HepG2 (cell line): ENCODE measurements at regions not wholly inside any gene's neighbourhood (a gene's known extent, or its start where the extent isn't known, plus 50 kb on each side); places are given as distances from the start of the nearest gene placed in this dataset.

Experiments used
- ATAC-seq: fragments of 200-7000 bp; cut with Tn5 transposase; 3 replicates; pipeline ENCODE4 v1.9.1; 2020; ENCODE audit warnings: mild to moderate bottlenecking, moderate library complexity
- BruUV-seq: library from RNA; stranded (reverse); fragments of 400-500 nt; replicated peaks from 2 replicates; lab custom pipeline; 2021; lab: Mats Ljungman, UMichigan
- CTCF ChIA-PET: fragments of 300-600 bp; formaldehyde crosslinking; extraction: SDS; loops from one replicate; lab custom pipeline; 2021; ENCODE audit warnings: low total read pairs, inconsistent platforms, low intra/inter-chr PET ratio; lab: Yijun Ruan, JAX
- POLR2A ChIA-PET: fragments of 350-600 bp; sonication (Branson Sonifier 250); formaldehyde crosslinking; loops from one replicate; lab custom pipeline; 2020; ENCODE audit warnings: antibody characterized with exemption, inconsistent platforms; lab: Yijun Ruan, JAX
- DNase-seq: peaks from one replicate; pipeline ENCODE4 v3.0.0-alpha.2; 2015; ENCODE audit warnings: low spot score
- FAIRE-seq: peaks from 3 replicates; lab custom pipeline; 2011; peaks lifted over from hg19 to GRCh38; lab: Jason Lieb, UNC
- H2AFZ ChIP-seq: one replicate; pipeline ENCODE4 v1.6.1; 2011; ENCODE audit warnings: low read length, inconsistent platforms
- H3K27ac ChIP-seq: fragments of 300-600 bp; 3 replicates; pipeline ENCODE4 v1.8.0; 2011; ENCODE audit warnings: mixed run types, mild to moderate bottlenecking, mixed read lengths, low read length, inconsistent platforms; ENCODE audit not compliant: insufficient read depth; ENCODE audit errors: extremely low read length
- H3K27me3 ChIP-seq, 2 experiments: fragments of 200-600 bp in 1 of 2; 2 replicates in 1 of 2; 3 replicates in 1 of 2; pipeline versions ENCODE4 v1.6.0 to v1.8.0; 2011; ENCODE audit warnings: low read length in 2 of 2, mild to moderate bottlenecking in 2 of 2, moderate library complexity in 2 of 2, inconsistent platforms in 1 of 2; ENCODE audit not compliant: insufficient read depth in 2 of 2, control insufficient read depth in 1 of 2
- H3K36me3 ChIP-seq, 2 experiments: fragments of 200-600 bp in 1 of 2; replicated peaks in 1 of 2; 2 replicates in 1 of 2; 3 replicates in 1 of 2; pipeline versions ENCODE4 v1.5.1 to v1.8.0; 2011; ENCODE audit warnings: low read length in 2 of 2, inconsistent platforms in 1 of 2; ENCODE audit not compliant: insufficient read depth in 2 of 2, control insufficient read depth in 1 of 2
- H3K4me1 ChIP-seq: 2 replicates; pipeline ENCODE4 v1.5.1; 2012; ENCODE audit warnings: low read length, inconsistent platforms; ENCODE audit not compliant: insufficient read depth
- H3K4me2 ChIP-seq: 2 replicates; pipeline ENCODE4 v1.6.0; 2011; ENCODE audit warnings: low read depth, low read length, inconsistent platforms
- H3K4me3 ChIP-seq, 3 experiments: fragments of 200-600 bp in 1 of 3; sonication (generic), shearing (Covaris generic) in 1 of 3; replicated peaks in 1 of 3; 2 replicates each; pipeline ENCODE4 v1.5.1; 2011 to 2016; ENCODE audit warnings: low read length in 3 of 3, inconsistent platforms in 2 of 3, low read depth in 2 of 3, mild to moderate bottlenecking in 2 of 3, control low read depth in 1 of 3, mixed read lengths in 1 of 3; ENCODE audit not compliant: insufficient read depth in 1 of 3
- H3K79me2 ChIP-seq: one replicate; pipeline ENCODE4 v1.6.1; 2011; ENCODE audit warnings: low read length, inconsistent platforms; ENCODE audit not compliant: insufficient read depth
- H3K9ac ChIP-seq: 2 replicates; pipeline ENCODE4 v1.6.0; 2011; ENCODE audit warnings: mild to moderate bottlenecking, low read depth, low read length, inconsistent platforms; ENCODE audit not compliant: insufficient read depth
- H3K9me3 ChIP-seq: 2 replicates; pipeline ENCODE4 v1.5.1; 2012; ENCODE audit warnings: mild to moderate bottlenecking, low read length
- H4K20me1 ChIP-seq: 2 replicates; pipeline ENCODE4 v1.6.0; 2011; ENCODE audit warnings: inconsistent platforms, mild to moderate bottlenecking, low read length, moderate library complexity; ENCODE audit not compliant: insufficient read depth
- CENPX ChIP-seq: sonication (generic); formaldehyde crosslinking; IDR thresholded peaks from 2 replicates; pipeline ENCODE4 v1.9.0; 2021; ENCODE audit warnings: mild to moderate bottlenecking, missing genetic modification reagents, moderate library complexity
- FOSL2 ChIP-seq: sonication (generic); formaldehyde crosslinking; IDR thresholded peaks from 2 replicates; pipeline ENCODE4 v1.4.0; 2020; ENCODE audit warnings: missing genetic modification reagents
- MYNN ChIP-seq: sonication (generic); formaldehyde crosslinking; IDR thresholded peaks from 2 replicates; pipeline ENCODE4 v1.4.0; 2020; ENCODE audit warnings: mild to moderate bottlenecking, low read depth, missing genetic modification reagents
- PLRG1 ChIP-seq: fragments of 450-650 bp; conservative IDR thresholded peaks from 2 replicates; pipeline ENCODE4 v1.6.1; 2016
- RELA ChIP-seq: sonication (generic); formaldehyde crosslinking; IDR thresholded peaks from 2 replicates; pipeline ENCODE4 v1.4.0; 2020; ENCODE audit warnings: missing genetic modification reagents
- TAF15 ChIP-seq: fragments of 200-400 bp; formaldehyde crosslinking; IDR thresholded peaks from one replicate; pipeline ENCODE4 v1.6.1; 2018; ENCODE audit warnings: mild to moderate bottlenecking, low read depth, low read length; ENCODE audit not compliant: poor library complexity, severe bottlenecking
- U2AF1 ChIP-seq: fragments of 200-400 bp; formaldehyde crosslinking; optimal IDR thresholded peaks from 2 replicates; pipeline ENCODE3; 2017; ENCODE audit warnings: mild to moderate bottlenecking, low read depth, low read length
- ZFP1 ChIP-seq: IDR thresholded peaks from 2 replicates; pipeline ENCODE4 v1.6.1; 2016
- ZNF367 ChIP-seq: sonication (generic); formaldehyde crosslinking; IDR thresholded peaks from 2 replicates; pipeline ENCODE4 v1.4.0; 2020; ENCODE audit warnings: missing genetic modification reagents, borderline replicate concordance
- ZNF607 ChIP-seq: sonication (generic); formaldehyde crosslinking; IDR thresholded peaks from 2 replicates; pipeline ENCODE4 v1.5.1; 2020; ENCODE audit warnings: missing genetic modification reagents, mild to moderate bottlenecking, borderline replicate concordance
- ZNF652 ChIP-seq: IDR thresholded peaks from 2 replicates; pipeline ENCODE4 v1.6.1; 2016; ENCODE audit warnings: low read depth, borderline replicate concordance
- ZNF75D ChIP-seq: sonication (generic); formaldehyde crosslinking; IDR thresholded peaks from 2 replicates; pipeline ENCODE4 v1.8.1; 2023; ENCODE audit warnings: missing genetic modification reagents, mild to moderate bottlenecking, borderline replicate concordance
- WGBS: methylation state at CpG from one replicate; pipeline ENCODE4 v1.1.6; 2017; ENCODE audit warnings: low lambda C conversion rate; 5-methylcytosine and 5-hydroxymethylcytosine counted together
- in situ Hi-C: cut with HindIII; loops from 2 replicates; pipeline ENCODE4 v1.10.0; 2017; ENCODE audit warnings: low pct_unique_long_range_greater_than_20kb; ENCODE audit not compliant: extremely low pct_ligation_motif_present
- intact Hi-C: fragments of 100-400 bp; cut with micrococcal nuclease; formaldehyde crosslinking; loops from one replicate; pipeline ENCODE4 v1.10.0; 2022; ENCODE audit not compliant: unreplicated experiment
- TF ChIP-seq, protein P1 (sequence below): sonication (generic); formaldehyde crosslinking; IDR thresholded peaks from 2 replicates; pipeline ENCODE4 v1.8.1; 2022; ENCODE audit warnings: low read depth, mild to moderate bottlenecking, missing genetic modification reagents
- TF ChIP-seq, protein P2 (sequence below): sonication (generic); formaldehyde crosslinking; IDR thresholded peaks from 2 replicates; pipeline ENCODE4 v1.5.0; 2020; ENCODE audit warnings: missing genetic modification reagents

DNA sequence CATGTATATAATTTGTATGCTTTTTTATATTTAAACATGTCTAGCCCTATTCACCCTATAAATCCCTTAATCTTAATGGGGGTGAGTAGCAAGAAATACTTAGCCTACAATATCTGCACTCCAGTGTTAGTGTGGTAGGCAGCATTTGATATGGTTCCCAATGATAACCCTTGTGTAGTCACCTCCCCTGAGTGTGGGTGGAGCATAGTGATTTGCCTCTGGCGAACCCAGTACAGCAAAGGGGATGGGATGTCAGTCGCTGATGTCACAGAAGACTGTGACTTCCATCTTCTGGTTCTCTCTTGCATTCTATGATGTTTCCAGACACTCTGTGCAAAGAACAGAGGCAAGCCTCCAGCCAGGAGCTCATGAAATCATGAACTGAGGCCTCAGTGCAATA is 211.2 kb downstream of the CRPPA start:
- WGBS = 5% methylated on average over 2 of the region's 2 CpGs
- H3K9me3 ChIP-seq = no peaks in the 10 kb centered on the region
- H3K4me1 ChIP-seq = no peaks in the 10 kb centered on the region
- H3K27me3 ChIP-seq = no peaks in the 10 kb centered on the region
- DNase-seq = no peak
- no peak overlapping the region for H3K27ac ChIP-seq
- in situ Hi-C loops (no loop called here), intact Hi-C loops (no loop called here)
- no peaks in the 10 kb centered on the region for H3K79me2 ChIP-seq
- no peak for FAIRE-seq
- no peaks in the 10 kb centered on the region for H4K20me1 ChIP-seq
- H3K36me3 ChIP-seq = no peaks in the 10 kb centered on the region
- no peak overlapping the region for H3K4me3 ChIP-seq
- CTCF ChIA-PET = no interaction called here
- no peak overlapping the region for H3K4me2 ChIP-seq
- BruUV-seq = no TSS peak
- ATAC-seq = no peak
- no peak overlapping the region for H2AFZ ChIP-seq
- TF ChIP-seq ZNF652 (CRISPR knock-in tag) (no peak), ZFP1 (no peak), PLRG1 (no peak), U2AF1 (no peak), MYNN (CRISPR knock-in tag) (no peak), ZNF75D (no peak), ZNF367 (CRISPR knock-in tag) (no peak), ZNF607 (CRISPR knock-in tag) (no peak), RELA (no peak), TAF15 (no peak), FOSL2 (CRISPR knock-in tag) (no peak), CENPX (CRISPR knock-in tag) (no peak)
- TF ChIP-seq, protein P1, sequence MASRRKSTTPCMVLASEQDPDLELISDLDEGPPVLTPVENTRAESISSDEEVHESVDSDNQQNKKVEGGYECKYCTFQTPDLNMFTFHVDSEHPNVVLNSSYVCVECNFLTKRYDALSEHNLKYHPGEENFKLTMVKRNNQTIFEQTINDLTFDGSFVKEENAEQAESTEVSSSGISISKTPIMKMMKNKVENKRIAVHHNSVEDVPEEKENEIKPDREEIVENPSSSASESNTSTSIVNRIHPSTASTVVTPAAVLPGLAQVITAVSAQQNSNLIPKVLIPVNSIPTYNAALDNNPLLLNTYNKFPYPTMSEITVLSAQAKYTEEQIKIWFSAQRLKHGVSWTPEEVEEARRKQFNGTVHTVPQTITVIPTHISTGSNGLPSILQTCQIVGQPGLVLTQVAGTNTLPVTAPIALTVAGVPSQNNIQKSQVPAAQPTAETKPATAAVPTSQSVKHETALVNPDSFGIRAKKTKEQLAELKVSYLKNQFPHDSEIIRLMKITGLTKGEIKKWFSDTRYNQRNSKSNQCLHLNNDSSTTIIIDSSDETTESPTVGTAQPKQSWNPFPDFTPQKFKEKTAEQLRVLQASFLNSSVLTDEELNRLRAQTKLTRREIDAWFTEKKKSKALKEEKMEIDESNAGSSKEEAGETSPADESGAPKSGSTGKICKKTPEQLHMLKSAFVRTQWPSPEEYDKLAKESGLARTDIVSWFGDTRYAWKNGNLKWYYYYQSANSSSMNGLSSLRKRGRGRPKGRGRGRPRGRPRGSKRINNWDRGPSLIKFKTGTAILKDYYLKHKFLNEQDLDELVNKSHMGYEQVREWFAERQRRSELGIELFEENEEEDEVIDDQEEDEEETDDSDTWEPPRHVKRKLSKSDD = no peak
- TF ChIP-seq, protein P2, sequence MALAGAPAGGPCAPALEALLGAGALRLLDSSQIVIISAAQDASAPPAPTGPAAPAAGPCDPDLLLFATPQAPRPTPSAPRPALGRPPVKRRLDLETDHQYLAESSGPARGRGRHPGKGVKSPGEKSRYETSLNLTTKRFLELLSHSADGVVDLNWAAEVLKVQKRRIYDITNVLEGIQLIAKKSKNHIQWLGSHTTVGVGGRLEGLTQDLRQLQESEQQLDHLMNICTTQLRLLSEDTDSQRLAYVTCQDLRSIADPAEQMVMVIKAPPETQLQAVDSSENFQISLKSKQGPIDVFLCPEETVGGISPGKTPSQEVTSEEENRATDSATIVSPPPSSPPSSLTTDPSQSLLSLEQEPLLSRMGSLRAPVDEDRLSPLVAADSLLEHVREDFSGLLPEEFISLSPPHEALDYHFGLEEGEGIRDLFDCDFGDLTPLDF = no peak
- TF ChIP-seq, all 625 proteins: peak for 0
- POLR2A ChIA-PET = no interaction called here
- no peak overlapping the region for H3K9ac ChIP-seq
